HG02759 (cell line): ENCODE measurements at regions not wholly inside any gene's neighbourhood (a gene's known extent, or its start where the extent isn't known, plus 50 kb on each side); places are given as distances from the start of the nearest gene placed in this dataset.
"Not testable (repeated sequence)": the region's sequence is repeated elsewhere in the genome, so short reads cannot be mapped to it uniquely, and the experiment has no call there.

Source experiments
- ATAC-seq: cut with Tn5 transposase; IDR thresholded peaks from one replicate; pipeline ENCODE4 v1.9.1; 2021; ENCODE audit warnings: mild to moderate bottlenecking, moderate library complexity; ENCODE audit not compliant: unreplicated experiment

DNA sequence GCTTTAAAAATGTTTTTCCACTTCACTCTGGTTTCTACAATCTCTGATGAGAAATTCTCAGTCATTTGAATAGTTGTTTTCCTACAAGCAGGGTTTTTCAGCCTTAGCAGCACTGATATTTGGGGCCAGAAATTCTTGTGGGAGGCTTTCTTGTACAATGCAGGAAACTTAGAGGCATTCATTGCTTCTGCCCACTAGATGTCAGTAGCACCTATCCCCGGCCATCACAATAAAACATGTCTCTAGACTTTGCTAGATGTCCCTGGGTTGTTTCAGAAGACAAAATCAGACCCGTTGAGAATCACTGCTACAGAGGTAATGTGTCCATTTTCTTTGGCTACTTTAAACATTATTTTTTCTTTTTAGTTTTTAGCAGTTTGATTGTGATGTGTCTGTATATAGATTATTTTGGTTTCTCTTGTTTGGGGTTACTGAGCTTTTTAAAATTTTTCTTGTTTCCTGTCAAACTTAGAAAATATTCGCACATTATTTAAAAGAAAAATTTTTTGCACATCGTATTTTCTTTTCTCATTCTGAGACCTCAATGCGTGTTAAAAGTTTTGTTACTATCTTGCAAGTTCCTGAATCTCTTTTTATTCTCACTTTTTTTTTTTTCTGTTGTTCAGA lies 60.8 kb upstream of the CCDC179 start:
- peak; percentile 94 for ATAC-seq

GRCh38 chr11:22922672-22923071 lies 62.4 kb upstream of the CCDC179 start:
- ATAC-seq: no peak

- ATAC-seq: no peak
These were observed 63.3 kb upstream of the CCDC179 start for GRCh38 chr11:22923561-22923960.

- no peak for ATAC-seq
These were observed 66.1 kb upstream of the CCDC179 start for GRCh38 chr11:22926341-22926740.

GRCh38 chr11:22927793-22928192 lies 67.5 kb upstream of the CCDC179 start:
- no peak for ATAC-seq

- ATAC-seq: no peak
These were observed 68.1 kb upstream of the CCDC179 start for GRCh38 chr11:22928207-22928917.

DNA sequence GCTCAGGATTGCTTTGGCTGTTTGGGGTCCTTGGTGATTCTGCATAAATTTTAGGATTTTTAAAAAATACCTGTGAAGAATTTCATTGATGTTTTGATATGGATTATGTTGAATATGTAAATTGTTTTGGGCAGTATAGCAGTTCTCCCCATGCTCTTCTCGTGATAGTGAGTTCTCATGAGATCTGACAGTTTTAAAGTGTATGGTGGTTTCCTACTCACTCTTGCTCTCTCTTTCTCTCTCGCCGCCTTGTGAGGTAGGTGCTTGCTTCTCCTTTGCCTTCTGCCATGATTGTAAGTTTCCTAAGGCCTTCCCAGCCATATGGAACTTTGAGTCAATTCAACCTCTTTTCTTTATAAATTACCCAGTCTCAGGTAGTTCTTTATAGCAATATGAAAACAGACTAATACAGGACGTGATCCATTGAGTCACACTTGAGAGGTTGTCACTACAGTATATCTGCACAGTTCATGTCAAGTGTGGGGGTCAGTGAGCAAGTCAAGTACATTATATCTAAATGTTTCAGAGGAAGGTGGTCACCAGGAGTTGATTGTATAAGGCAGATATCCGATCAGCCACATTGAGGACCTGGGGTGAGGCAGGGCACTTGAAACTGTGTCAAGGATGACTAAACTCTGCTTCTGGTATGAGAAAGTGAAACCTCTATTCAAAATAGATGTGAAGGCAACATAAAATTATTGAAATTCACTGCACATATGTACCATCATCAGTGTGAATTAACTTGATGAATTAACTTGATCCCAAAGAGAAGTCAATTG lies 70.7 kb upstream of the CCDC179 start:
- peak; percentile 98 for ATAC-seq

GRCh38 chr11:22938691-22939090 lies 78.4 kb upstream of the CCDC179 start:
- no peak for ATAC-seq

DNA sequence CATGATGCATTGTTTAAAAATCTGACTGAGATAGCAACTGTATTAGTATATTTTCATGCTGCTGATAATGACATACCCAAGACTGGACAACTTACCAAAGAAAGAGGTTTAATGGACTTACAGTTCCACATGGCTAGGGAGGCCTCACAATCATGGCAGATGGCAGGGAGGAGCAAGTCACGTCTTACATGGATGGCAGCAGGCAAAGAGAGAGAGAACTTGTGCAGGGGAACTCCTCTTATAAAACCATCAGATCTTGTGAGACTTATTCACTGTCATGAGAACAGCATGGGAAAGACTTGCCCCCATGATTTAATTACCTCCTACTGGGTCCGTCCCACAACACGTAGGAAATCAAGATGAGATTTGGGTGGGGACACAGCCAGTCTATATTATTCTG lies 81.3 kb upstream of the CCDC179 start:
- not testable (repeated sequence) for ATAC-seq

- ATAC-seq: no peak
These were observed 97.5 kb upstream of the CCDC179 start for GRCh38 chr11:22957786-22958185.

GRCh38 chr11:22974251-22974650 lies 114.0 kb upstream of the CCDC179 start:
- ATAC-seq: no peak

- ATAC-seq: peak; percentile 67
These were observed 115.9 kb upstream of the CCDC179 start for GRCh38 chr11:22976146-22976545.

DNA sequence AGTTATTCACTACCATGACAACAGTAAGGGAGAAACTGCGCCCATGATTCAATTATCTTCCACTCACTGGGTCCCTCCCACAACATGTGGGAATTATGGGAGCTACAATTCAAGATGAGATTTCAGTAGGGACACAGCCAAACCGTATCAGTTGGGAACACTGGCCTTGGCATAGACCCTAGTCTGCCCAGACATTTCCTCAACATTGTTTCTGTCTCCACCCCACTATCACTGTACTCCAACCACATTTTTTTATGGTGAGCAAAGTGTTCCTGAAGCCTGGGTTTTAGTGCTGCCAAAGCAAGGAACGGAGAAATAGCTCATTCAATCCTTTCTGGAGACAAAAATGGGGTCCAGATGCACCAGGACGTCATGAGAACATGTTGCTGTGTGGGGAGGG lies 122.6 kb upstream of the CCDC179 start:
- no peak for ATAC-seq

DNA sequence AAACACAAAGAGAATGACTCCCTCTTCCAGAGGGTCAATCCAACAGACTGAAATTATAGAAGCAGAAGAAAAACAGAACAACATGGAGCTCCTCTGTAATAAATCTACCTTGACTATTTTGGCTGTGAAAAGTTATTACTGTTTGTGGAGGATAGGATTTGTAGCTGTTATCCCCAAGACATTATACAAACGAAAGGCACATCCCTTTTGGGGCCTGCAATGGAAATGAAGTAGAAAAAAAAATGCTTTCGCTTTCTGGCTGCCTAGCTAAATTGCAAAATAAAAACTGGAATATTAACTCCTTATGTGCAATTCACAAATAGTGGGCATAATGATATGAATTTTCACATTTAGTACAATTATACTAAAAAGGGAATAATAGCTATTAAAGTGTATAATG lies 123.8 kb upstream of the CCDC179 start:
- no peak for ATAC-seq

DNA sequence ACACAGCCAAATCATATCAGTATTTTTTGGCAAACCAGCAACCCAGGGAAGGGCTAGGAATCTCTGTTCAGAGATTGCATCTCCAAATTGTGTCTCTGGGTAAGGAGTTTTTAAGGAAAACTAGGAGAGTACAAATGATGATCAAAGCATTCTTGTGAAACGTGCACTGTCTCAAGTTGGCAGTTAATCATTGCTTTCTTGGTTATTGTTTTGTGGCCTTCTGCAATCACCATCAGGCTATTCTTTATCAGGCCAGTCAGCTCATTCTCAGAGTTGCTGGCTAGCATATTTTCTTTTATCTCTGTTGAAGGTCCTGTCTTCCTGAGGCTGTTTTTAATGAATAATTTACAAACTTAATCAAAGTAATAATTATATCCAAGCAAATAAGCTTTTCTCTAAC lies 129.1 kb upstream of the CCDC179 start:
- no peak for ATAC-seq

GRCh38 chr11:22991196-22991595 lies 130.9 kb upstream of the CCDC179 start:
- ATAC-seq: no peak

DNA sequence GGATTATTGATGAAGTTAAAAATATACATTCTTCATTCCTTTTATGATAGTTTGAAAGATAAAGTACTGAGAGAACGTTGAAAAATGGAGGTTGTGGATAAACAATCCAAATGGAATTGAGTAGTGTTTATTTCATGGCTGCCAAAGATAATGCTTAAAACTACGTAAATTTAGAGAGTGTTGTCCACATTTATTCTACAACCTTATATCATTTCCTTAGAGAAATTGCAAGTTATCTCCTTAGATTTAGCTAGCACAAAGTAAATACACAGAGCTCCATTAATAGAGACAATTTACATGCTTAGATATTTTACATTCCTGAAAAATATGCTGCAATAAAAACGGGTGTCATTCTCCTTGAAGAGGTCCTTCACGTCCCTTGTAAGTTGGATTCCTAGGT lies 146.5 kb upstream of the CCDC179 start:
- ATAC-seq: no peak

- ATAC-seq: no peak
These were observed 150.6 kb upstream of the CCDC179 start for GRCh38 chr11:23010790-23011335.

DNA sequence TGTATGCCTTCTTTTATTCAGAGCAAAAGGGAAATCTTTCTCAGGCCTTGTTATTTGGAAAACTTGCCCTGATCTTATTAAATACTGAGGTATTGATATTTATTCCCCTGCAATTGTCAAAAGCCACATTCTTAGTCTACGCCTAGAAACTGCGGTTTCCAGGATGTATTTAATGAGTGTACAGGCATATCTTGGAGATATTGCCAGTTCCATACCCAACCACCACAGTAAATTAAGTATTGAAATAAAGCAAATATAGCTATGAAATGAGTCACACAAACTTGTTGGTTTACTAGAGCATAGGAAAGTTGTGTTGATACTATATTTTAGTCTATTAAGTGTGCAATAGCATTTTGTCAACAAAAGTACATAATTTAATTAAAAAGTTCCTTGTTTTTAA lies 152.7 kb upstream of the CCDC179 start:
- ATAC-seq: no peak

- no peak for ATAC-seq
These were observed 153.2 kb upstream of the CCDC179 start for GRCh38 chr11:23013509-23013908.

DNA sequence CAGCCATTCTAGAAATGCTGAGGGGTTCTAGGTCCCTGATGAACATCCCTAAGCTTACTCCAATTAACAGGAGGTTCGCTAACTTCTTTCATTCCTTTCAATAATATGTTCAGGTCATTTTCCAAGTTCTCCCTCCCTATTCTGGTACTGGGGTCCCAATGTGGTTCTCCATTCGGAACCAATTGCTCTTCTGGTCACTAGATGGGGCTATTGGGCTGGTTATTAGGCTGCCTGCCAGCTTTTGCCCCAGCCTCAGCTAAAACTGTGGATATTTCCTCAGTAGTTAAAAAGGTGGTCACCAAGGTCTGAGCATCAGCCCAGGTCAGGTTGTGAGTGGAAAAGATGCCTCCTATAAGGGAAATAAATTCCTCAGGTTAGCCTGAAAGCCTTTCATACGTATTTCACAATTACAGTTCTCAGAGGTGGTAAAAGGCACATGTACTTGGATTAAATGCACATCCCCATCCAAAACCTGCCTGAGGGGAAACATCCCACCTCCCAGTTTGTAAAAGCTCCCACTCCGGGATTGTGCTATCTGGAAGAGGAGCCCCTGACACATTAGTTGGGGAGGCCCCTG lies 161.1 kb upstream of the CCDC179 start:
- ATAC-seq: peak; percentile 75
